SK-N-SH (cell line): ENCODE measurements at regions not wholly inside any gene's neighbourhood (a gene's known extent, or its start where the extent isn't known, plus 50 kb on each side); places are given as distances from the start of the nearest gene placed in this dataset.

Experiments
- CTCF ChIA-PET: fragments of 300-600, 350-600 bp; formaldehyde crosslinking; extraction: SDS; loops from one replicate; lab custom pipeline; 2021; lab: Yijun Ruan, JAX
- POLR2A ChIA-PET: fragments of 350-600 bp; sonication (Branson Sonifier 250); formaldehyde crosslinking; extraction: SDS; loops from one replicate; lab custom pipeline; 2020; ENCODE audit warnings: antibody characterized with exemption, inconsistent platforms; lab: Yijun Ruan, JAX
- DNase-seq: peaks from one replicate; pipeline ENCODE4 v3.0.0; 2012
- H2AFZ ChIP-seq: fragments of 200-600 bp; sonication (generic); 2 replicates; pipeline ENCODE4 v1.8.1; 2016; ENCODE audit warnings: antibody characterized with exemption, mild to moderate bottlenecking, low read depth
- H3F3A ChIP-seq: fragments of 200-600 bp; sonication (generic); replicated peaks from 2 replicates; pipeline ENCODE3; 2016; ENCODE audit warnings: antibody characterized with exemption, mild to moderate bottlenecking; ENCODE audit not compliant: insufficient read depth
- H3K27ac ChIP-seq, 2 experiments: fragments of 200-500 bp in 1 of 2; fragments of 200-600 bp in 1 of 2; sonication (Bioruptor generic) in 1 of 2; sonication (generic), shearing (Covaris generic) in 1 of 2; 2 replicates each; pipeline versions ENCODE4 v1.5.1 to v1.6.1; 2014 to 2016; ENCODE audit warnings: low read depth in 2 of 2, inconsistent platforms in 1 of 2, low read length in 1 of 2, mild to moderate bottlenecking in 1 of 2, mixed read lengths in 1 of 2
- H3K27me3 ChIP-seq: fragments of 200-600 bp; sonication (generic), shearing (Covaris generic); 2 replicates; pipeline ENCODE4 v1.6.1; 2016; ENCODE audit warnings: mixed run types; ENCODE audit not compliant: insufficient read depth
- H3K36me3 ChIP-seq, 2 experiments: fragments of 200-500 bp in 1 of 2; fragments of 200-600 bp in 1 of 2; sonication (Bioruptor generic) in 1 of 2; sonication (generic) in 1 of 2; replicated peaks in 1 of 2; 2 replicates each; pipeline versions ENCODE3 to v1.5.1; 2014 to 2016; ENCODE audit warnings: low read length in 1 of 2, mild to moderate bottlenecking in 1 of 2; ENCODE audit not compliant: insufficient read depth in 2 of 2, control insufficient read depth in 1 of 2
- H3K4me1 ChIP-seq, 2 experiments: fragments of 200-500 bp in 1 of 2; fragments of 200-600 bp in 1 of 2; sonication (Bioruptor generic) in 1 of 2; sonication (generic), shearing (Covaris generic) in 1 of 2; 2 replicates each; pipeline versions ENCODE4 v1.5.1 to v1.6.1; 2014 to 2016; ENCODE audit warnings: low read depth in 1 of 2, low read length in 1 of 2, mixed run types in 1 of 2; ENCODE audit not compliant: insufficient read depth in 2 of 2, control insufficient read depth in 1 of 2
- H3K4me2 ChIP-seq: fragments of 200-600 bp; sonication (generic), shearing (Covaris generic); 2 replicates; pipeline ENCODE4 v1.6.1; 2017; ENCODE audit warnings: mixed run types
- H3K4me3 ChIP-seq, 2 experiments: fragments of 200-500 bp in 1 of 2; fragments of 200-600 bp in 1 of 2; sonication (Bioruptor generic) in 1 of 2; sonication (generic), shearing (Covaris generic) in 1 of 2; 2 replicates each; pipeline versions ENCODE4 v1.5.1 to v1.8.1; 2014 to 2016; ENCODE audit warnings: low read depth in 2 of 2, inconsistent platforms in 1 of 2, low read length in 1 of 2, mild to moderate bottlenecking in 1 of 2, mixed read lengths in 1 of 2, moderate library complexity in 1 of 2
- H3K79me2 ChIP-seq: fragments of 200-600 bp; sonication (generic); 2 replicates; pipeline ENCODE4 v1.8.1; 2017; ENCODE audit warnings: mild to moderate bottlenecking; ENCODE audit not compliant: insufficient read depth
- H3K9ac ChIP-seq: fragments of 200-600 bp; sonication (generic); 2 replicates; pipeline ENCODE4 v1.6.1; 2017; ENCODE audit warnings: mixed run types
- H3K9me2 ChIP-seq: fragments of 200-600 bp; sonication (generic); 2 replicates; pipeline ENCODE4 v1.6.1; 2017; ENCODE audit warnings: mixed run types
- H3K9me3 ChIP-seq: fragments of 200-600 bp; sonication (generic); 2 replicates; pipeline ENCODE4 v1.6.1; 2017; ENCODE audit warnings: mixed run types, mild to moderate bottlenecking, moderate library complexity
- H4K20me1 ChIP-seq: fragments of 200-600 bp; sonication (generic); 2 replicates; pipeline ENCODE4 v1.6.1; 2017; ENCODE audit warnings: mild to moderate bottlenecking, mixed run types; ENCODE audit not compliant: insufficient read depth
- CHD2 ChIP-seq: fragments of 150-350 bp; IDR thresholded peaks from 2 replicates; pipeline ENCODE4 v1.6.1; 2018; ENCODE audit warnings: low read length; ENCODE audit not compliant: partially characterized antibody
- ELF1 ChIP-seq: IDR thresholded peaks from 2 replicates; pipeline ENCODE4 v1.4.0; 2012
- EP300 ChIP-seq, 2 experiments: IDR thresholded peaks; 2 replicates each; pipeline versions ENCODE4 v1.4.0 to v1.6.1; 2012; ENCODE audit warnings: borderline replicate concordance in 1 of 2, low read depth in 1 of 2, low read length in 1 of 2
- FOSL2 ChIP-seq: IDR thresholded peaks from 2 replicates; pipeline ENCODE4 v1.4.0; 2012; ENCODE audit warnings: low read depth, mild to moderate bottlenecking, moderate library complexity, borderline replicate concordance
- FOXJ3 ChIP-seq: sonication (generic); formaldehyde crosslinking; IDR thresholded peaks from 2 replicates; pipeline ENCODE4 v1.5.1; 2020; ENCODE audit warnings: mild to moderate bottlenecking, missing genetic modification reagents
- FOXM1 ChIP-seq: IDR thresholded peaks from 2 replicates; pipeline ENCODE4 v1.4.0; 2012; ENCODE audit warnings: low read depth, mild to moderate bottlenecking
- IRF3 ChIP-seq: fragments of 150-350 bp; IDR thresholded peaks from 2 replicates; pipeline ENCODE4 v1.6.1; 2016; ENCODE audit warnings: mild to moderate bottlenecking, low read depth, low read length
- JUND ChIP-seq: IDR thresholded peaks from 2 replicates; pipeline ENCODE4 v1.4.0; 2012
- MAX ChIP-seq: IDR thresholded peaks from 2 replicates; pipeline ENCODE4 v1.4.0; 2012; ENCODE audit warnings: low read depth
- MEF2A ChIP-seq: IDR thresholded peaks from 2 replicates; pipeline ENCODE4 v1.4.0; 2012; ENCODE audit warnings: low read depth, borderline replicate concordance
- POLR2AphosphoS5 ChIP-seq: IDR thresholded peaks from 2 replicates; pipeline ENCODE4 v1.6.1; 2012; ENCODE audit warnings: low read depth, low read length
- RAD21 ChIP-seq: IDR thresholded peaks from 2 replicates; pipeline ENCODE4 v1.6.1; 2012; ENCODE audit warnings: mild to moderate bottlenecking, low read length
- RCOR1 ChIP-seq: fragments of 150-350 bp; IDR thresholded peaks from 2 replicates; pipeline ENCODE4 v1.6.1; 2017; ENCODE audit warnings: antibody characterized with exemption, low read length
- REST ChIP-seq: IDR thresholded peaks from 2 replicates; pipeline ENCODE4 v1.6.1; 2012; ENCODE audit warnings: mild to moderate bottlenecking, low read depth, low read length, moderate library complexity
- RXRA ChIP-seq: IDR thresholded peaks from 2 replicates; pipeline ENCODE4 v1.4.0; 2012; ENCODE audit warnings: low read depth, mild to moderate bottlenecking, borderline replicate concordance
- SIN3A ChIP-seq: IDR thresholded peaks from 2 replicates; pipeline ENCODE4 v1.6.1; 2012; ENCODE audit warnings: low read depth, mild to moderate bottlenecking, low read length, moderate library complexity, borderline replicate concordance
- TEAD4 ChIP-seq: IDR thresholded peaks from 2 replicates; pipeline ENCODE4 v1.4.0; 2012; ENCODE audit warnings: mild to moderate bottlenecking, borderline replicate concordance; ENCODE audit not compliant: insufficient read depth
- USF1 ChIP-seq: IDR thresholded peaks from 2 replicates; pipeline ENCODE4 v1.4.0; 2012; ENCODE audit warnings: low read depth, borderline replicate concordance
- USF2 ChIP-seq: fragments of 150-350 bp; IDR thresholded peaks from 2 replicates; pipeline ENCODE4 v1.6.1; 2017; ENCODE audit warnings: antibody characterized with exemption, low read length, low read depth, borderline replicate concordance
- YY1 ChIP-seq: IDR thresholded peaks from 2 replicates; pipeline ENCODE4 v1.4.0; 2012; ENCODE audit warnings: low read depth, mild to moderate bottlenecking
- WGBS: methylation state at CpG from one replicate; pipeline ENCODE4 v1.1.6; 2017; ENCODE audit warnings: low lambda C conversion rate; 5-methylcytosine and 5-hydroxymethylcytosine counted together

GRCh38 chrX:7706032-7706431 lies 136.9 kb upstream of the VCX start (continued):
- TF ChIP-seq RAD21: peak; percentile 37
- TF ChIP-seq USF2: no peak

- ChIA-PET CTCF (no interaction called here), POLR2A (no interaction called here)
- H3K4me2 ChIP-seq: no peak overlapping the region
- H2AFZ ChIP-seq: no peak overlapping the region
- no peaks in the 10 kb centered on the region for H4K20me1 ChIP-seq
- H3K36me3 ChIP-seq: no peaks in the 10 kb centered on the region
- H3F3A ChIP-seq: no peaks in the 10 kb centered on the region
- no peaks in the 10 kb centered on the region for H3K79me2 ChIP-seq
- no peaks in the 10 kb centered on the region for H3K4me1 ChIP-seq
- DNase-seq: no peak
- H3K4me3 ChIP-seq: no peak overlapping the region; a peak in 1 of 4 replicates
- no peak for TF ChIP-seq RAD21
- TF ChIP-seq YY1: no peak
- TF ChIP-seq EP300 (IDR thresholded peaks at IDR 0.05; ENCODE audit: borderline replicate concordance in 1 of 2, low read depth in 1 of 2, low read length in 1 of 2): no peak
- TF ChIP-seq RXRA: no peak
- TF ChIP-seq CHD2: no peak
- TF ChIP-seq ELF1: no peak
- TF ChIP-seq RCOR1: no peak
- TF ChIP-seq IRF3: no peak
- no peak for TF ChIP-seq FOSL2
- TF ChIP-seq USF1: no peak
- no peak for TF ChIP-seq FOXJ3
- no peak for TF ChIP-seq SIN3A
- no peak for TF ChIP-seq MAX
- TF ChIP-seq POLR2AphosphoS5: no peak
- no peak for TF ChIP-seq MEF2A
- no peak for TF ChIP-seq TEAD4
- TF ChIP-seq FOXM1: no peak
- TF ChIP-seq REST: no peak
- TF ChIP-seq JUND: no peak
- no peaks in the 10 kb centered on the region for H3K27me3 ChIP-seq
- WGBS: 3% methylated on average over 4 of the region's 4 CpGs
- no peaks in the 10 kb centered on the region for H3K9me3 ChIP-seq
- no peak overlapping the region for H3K27ac ChIP-seq
- no peaks in the 10 kb centered on the region for H3K9me2 ChIP-seq
- H3K9ac ChIP-seq: no peak overlapping the region
These were observed 138.8 kb upstream of the VCX start for GRCh38 chrX:7704205-7704604.
